ENCODE measurements at regions not wholly inside any gene's neighbourhood (a gene's known extent, or its start where the extent isn't known, plus 50 kb on each side); places are given as distances from the start of the nearest gene placed in this dataset.

DNA sequence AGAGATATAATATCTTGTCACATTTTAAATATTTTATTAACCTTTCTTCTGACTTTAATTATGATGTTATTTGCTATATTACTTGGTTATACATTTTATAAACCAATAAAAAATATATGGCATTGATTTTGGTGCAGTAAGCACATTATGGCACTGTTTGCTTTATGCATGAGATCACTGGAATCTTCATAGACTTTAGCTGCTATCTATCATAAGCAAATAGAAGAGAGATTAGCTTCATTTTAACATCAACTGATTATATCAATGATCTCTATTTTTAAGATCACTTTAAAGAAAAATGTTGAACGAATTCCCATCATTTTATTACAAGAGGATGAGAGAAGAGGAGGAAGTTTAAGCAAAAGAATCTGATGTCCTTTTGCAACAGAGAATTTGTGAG, 58.6 kb upstream of the CDK1 start:
- TF ChIP-seq, protein P1, sequence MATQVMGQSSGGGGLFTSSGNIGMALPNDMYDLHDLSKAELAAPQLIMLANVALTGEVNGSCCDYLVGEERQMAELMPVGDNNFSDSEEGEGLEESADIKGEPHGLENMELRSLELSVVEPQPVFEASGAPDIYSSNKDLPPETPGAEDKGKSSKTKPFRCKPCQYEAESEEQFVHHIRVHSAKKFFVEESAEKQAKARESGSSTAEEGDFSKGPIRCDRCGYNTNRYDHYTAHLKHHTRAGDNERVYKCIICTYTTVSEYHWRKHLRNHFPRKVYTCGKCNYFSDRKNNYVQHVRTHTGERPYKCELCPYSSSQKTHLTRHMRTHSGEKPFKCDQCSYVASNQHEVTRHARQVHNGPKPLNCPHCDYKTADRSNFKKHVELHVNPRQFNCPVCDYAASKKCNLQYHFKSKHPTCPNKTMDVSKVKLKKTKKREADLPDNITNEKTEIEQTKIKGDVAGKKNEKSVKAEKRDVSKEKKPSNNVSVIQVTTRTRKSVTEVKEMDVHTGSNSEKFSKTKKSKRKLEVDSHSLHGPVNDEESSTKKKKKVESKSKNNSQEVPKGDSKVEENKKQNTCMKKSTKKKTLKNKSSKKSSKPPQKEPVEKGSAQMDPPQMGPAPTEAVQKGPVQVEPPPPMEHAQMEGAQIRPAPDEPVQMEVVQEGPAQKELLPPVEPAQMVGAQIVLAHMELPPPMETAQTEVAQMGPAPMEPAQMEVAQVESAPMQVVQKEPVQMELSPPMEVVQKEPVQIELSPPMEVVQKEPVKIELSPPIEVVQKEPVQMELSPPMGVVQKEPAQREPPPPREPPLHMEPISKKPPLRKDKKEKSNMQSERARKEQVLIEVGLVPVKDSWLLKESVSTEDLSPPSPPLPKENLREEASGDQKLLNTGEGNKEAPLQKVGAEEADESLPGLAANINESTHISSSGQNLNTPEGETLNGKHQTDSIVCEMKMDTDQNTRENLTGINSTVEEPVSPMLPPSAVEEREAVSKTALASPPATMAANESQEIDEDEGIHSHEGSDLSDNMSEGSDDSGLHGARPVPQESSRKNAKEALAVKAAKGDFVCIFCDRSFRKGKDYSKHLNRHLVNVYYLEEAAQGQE (IDR thresholded peaks at IDR 0.05) = no peak
- no peak for TF ChIP-seq FOXA2 (IDR thresholded peaks at IDR 0.05)
- TF ChIP-seq RXRA (IDR thresholded peaks at IDR 0.05) = no peak
- no peak for TF ChIP-seq TAF1 (conservative IDR thresholded peaks at IDR 0.05)
- TF ChIP-seq, protein P2, sequence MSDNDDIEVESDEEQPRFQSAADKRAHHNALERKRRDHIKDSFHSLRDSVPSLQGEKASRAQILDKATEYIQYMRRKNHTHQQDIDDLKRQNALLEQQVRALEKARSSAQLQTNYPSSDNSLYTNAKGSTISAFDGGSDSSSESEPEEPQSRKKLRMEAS (IDR thresholded peaks at IDR 0.05) = no peak
- no peak for TF ChIP-seq NR2F2 (IDR thresholded peaks at IDR 0.05)
- no peak for TF ChIP-seq FOXA1 (IDR thresholded peaks at IDR 0.05)
- TF ChIP-seq HNF4G (IDR thresholded peaks at IDR 0.05) = no peak
- TF ChIP-seq, protein P3, sequence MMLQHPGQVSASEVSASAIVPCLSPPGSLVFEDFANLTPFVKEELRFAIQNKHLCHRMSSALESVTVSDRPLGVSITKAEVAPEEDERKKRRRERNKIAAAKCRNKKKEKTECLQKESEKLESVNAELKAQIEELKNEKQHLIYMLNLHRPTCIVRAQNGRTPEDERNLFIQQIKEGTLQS (IDR thresholded peaks at IDR 0.05) = no peak
- TF ChIP-seq EGR1 (IDR thresholded peaks at IDR 0.05; ENCODE audit: low read depth in 2 of 2) = no peak
- no peaks in the 10 kb centered on the region for H3K36me3 ChIP-seq (ENCODE audit: control insufficient read depth in 4 of 4, insufficient read depth in 3 of 4, low read depth in 1 of 4, low read length in 3 of 4)
- H3K4me3 ChIP-seq (ENCODE audit: low read depth in 1 of 3, low read length in 3 of 3) = no peak overlapping the region
- H3K4me1 ChIP-seq (ENCODE audit: control insufficient read depth in 4 of 4, insufficient read depth in 4 of 4, low read length in 3 of 4) = no peaks in the 10 kb centered on the region
- H3K27me3 ChIP-seq (ENCODE audit: control insufficient read depth in 4 of 4, insufficient read depth in 4 of 4, low read length in 3 of 4) = no peaks in the 10 kb centered on the region
- DNase-seq (ENCODE audit: low spot score) = no peak
- H3K9me3 ChIP-seq (ENCODE audit: control insufficient read depth in 4 of 4, low read length in 3 of 4) = no peaks in the 10 kb centered on the region
- 68% methylated on average over 1 of the region's 1 CpG for WGBS
- no peak overlapping the region for H3K27ac ChIP-seq (ENCODE audit: low read depth in 1 of 2, low read length in 2 of 2)
- H3K9ac ChIP-seq (ENCODE audit: low read depth in 1 of 2, low read length in 2 of 2) = no peak overlapping the region

DNA sequence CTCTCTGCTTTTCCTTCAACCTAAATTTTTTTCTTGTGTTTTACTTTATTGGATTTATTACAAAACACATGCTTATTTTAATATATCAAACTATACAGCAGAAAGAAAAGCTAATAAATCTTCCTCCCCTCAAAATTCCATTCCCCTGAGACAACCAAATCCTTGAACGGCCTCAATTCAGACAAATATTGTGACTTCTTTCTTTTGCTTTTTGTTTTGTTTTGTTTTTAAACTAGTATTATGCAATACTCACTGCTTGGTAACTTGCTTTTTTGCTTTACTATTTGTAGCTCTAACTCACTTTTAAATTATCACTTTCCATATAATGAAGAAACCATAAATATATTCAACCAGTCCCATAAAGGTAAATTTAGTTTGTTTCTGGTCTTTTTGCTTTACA, 59.4 kb upstream of the CDK1 start:
- WGBS = 60% methylated on average over 1 of the region's 1 CpG
- TF ChIP-seq YY1 (IDR thresholded peaks at IDR 0.05) (no peak), SP1 (IDR thresholded peaks at IDR 0.05) (no peak)
- TF ChIP-seq, protein P3 (IDR thresholded peaks at IDR 0.05) = no peak
- TF ChIP-seq, protein P1 (IDR thresholded peaks at IDR 0.05) = no peak
- TF ChIP-seq, protein P4, sequence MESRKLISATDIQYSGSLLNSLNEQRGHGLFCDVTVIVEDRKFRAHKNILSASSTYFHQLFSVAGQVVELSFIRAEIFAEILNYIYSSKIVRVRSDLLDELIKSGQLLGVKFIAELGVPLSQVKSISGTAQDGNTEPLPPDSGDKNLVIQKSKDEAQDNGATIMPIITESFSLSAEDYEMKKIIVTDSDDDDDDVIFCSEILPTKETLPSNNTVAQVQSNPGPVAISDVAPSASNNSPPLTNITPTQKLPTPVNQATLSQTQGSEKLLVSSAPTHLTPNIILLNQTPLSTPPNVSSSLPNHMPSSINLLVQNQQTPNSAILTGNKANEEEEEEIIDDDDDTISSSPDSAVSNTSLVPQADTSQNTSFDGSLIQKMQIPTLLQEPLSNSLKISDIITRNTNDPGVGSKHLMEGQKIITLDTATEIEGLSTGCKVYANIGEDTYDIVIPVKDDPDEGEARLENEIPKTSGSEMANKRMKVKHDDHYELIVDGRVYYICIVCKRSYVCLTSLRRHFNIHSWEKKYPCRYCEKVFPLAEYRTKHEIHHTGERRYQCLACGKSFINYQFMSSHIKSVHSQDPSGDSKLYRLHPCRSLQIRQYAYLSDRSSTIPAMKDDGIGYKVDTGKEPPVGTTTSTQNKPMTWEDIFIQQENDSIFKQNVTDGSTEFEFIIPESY (IDR thresholded peaks at IDR 0.05) = no peak
- H3K9ac ChIP-seq (ENCODE audit: low read depth in 1 of 2, low read length in 2 of 2) = no peak overlapping the region
- no peaks in the 10 kb centered on the region for H3K4me1 ChIP-seq (ENCODE audit: control insufficient read depth in 4 of 4, insufficient read depth in 4 of 4, low read length in 3 of 4)
- no peaks in the 10 kb centered on the region for H3K9me3 ChIP-seq (ENCODE audit: control insufficient read depth in 4 of 4, low read length in 3 of 4)
- no peaks in the 10 kb centered on the region for H3K27me3 ChIP-seq (ENCODE audit: control insufficient read depth in 4 of 4, insufficient read depth in 4 of 4, low read length in 3 of 4)
- H3K27ac ChIP-seq (ENCODE audit: low read depth in 1 of 2, low read length in 2 of 2) = no peak overlapping the region
- DNase-seq (ENCODE audit: low spot score) = no peak
- H3K36me3 ChIP-seq (ENCODE audit: control insufficient read depth in 4 of 4, insufficient read depth in 3 of 4, low read depth in 1 of 4, low read length in 3 of 4) = no peaks in the 10 kb centered on the region
- no peak overlapping the region for H3K4me3 ChIP-seq (ENCODE audit: low read depth in 1 of 3, low read length in 3 of 3)

Data from liver (tissue), 7 donors.